D721Med (cell line): ENCODE measurements at regions not wholly inside any gene's neighbourhood (a gene's known extent, or its start where the extent isn't known, plus 50 kb on each side); places are given as distances from the start of the nearest gene placed in this dataset.
"Not testable (repeated sequence)": the region's sequence is repeated elsewhere in the genome, so short reads cannot be mapped to it uniquely, and the experiment has no call there.

ENCODE experiments used
- DNase-seq: peaks from one replicate; pipeline ENCODE4 v3.0.0; 2011; ENCODE audit warnings: low spot score; ENCODE audit not compliant: insufficient read length
- FAIRE-seq: peaks from 2 replicates; lab custom pipeline; 2011; peaks lifted over from hg19 to GRCh38; lab: Jason Lieb, UNC
- TF ChIP-seq, protein P1 (sequence below): IDR thresholded peaks from 2 replicates; pipeline ENCODE4 v1.5.1; 2012; ENCODE audit warnings: mild to moderate bottlenecking, control low read depth; ENCODE audit not compliant: insufficient read depth; ENCODE audit errors: missing control alignments

DNA sequence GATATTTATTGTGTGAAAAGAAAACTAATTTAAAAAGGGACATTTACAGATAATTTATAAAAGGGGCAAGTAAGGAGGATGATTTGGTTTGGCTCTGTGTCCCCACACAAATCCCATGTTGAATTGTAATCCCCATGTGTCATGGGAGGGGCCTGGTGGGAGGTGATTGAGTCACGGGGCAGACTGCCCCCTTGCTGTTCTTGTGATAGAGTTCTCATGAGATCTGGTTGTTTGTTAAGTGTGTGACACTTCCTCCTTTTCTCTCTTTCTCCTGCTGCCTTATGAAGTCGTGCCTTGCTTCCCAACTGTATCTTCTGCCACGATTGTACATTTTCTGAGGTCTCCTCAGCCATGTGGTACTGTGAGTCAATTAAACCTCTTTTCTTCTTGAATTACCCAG, 171.0 kb upstream of the SEMA3E start:
- TF ChIP-seq, protein P1, sequence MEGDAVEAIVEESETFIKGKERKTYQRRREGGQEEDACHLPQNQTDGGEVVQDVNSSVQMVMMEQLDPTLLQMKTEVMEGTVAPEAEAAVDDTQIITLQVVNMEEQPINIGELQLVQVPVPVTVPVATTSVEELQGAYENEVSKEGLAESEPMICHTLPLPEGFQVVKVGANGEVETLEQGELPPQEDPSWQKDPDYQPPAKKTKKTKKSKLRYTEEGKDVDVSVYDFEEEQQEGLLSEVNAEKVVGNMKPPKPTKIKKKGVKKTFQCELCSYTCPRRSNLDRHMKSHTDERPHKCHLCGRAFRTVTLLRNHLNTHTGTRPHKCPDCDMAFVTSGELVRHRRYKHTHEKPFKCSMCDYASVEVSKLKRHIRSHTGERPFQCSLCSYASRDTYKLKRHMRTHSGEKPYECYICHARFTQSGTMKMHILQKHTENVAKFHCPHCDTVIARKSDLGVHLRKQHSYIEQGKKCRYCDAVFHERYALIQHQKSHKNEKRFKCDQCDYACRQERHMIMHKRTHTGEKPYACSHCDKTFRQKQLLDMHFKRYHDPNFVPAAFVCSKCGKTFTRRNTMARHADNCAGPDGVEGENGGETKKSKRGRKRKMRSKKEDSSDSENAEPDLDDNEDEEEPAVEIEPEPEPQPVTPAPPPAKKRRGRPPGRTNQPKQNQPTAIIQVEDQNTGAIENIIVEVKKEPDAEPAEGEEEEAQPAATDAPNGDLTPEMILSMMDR = no peak
- FAIRE-seq = no peak
- DNase-seq = no peak

DNA sequence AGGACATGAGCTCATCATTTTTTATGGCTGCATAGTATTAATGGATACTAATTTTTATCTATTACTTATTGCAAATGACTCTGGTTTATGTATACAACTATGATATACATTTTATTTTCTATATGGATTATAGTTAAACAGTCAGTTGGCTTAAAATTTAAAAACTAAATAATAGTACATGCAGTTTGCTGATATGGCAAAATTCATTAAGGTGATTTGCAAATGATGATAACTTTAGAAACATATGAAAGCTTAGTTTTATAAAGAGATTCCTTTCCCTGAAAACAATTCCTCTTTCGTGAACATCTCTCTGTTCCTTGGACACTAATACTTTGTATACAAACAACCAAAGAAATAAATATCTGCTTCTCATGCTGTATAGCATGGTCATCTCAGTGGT, 165.5 kb upstream of the SEMA3E start:
- TF ChIP-seq, protein P1 = no peak
- DNase-seq = no peak
- no peak for FAIRE-seq

DNA sequence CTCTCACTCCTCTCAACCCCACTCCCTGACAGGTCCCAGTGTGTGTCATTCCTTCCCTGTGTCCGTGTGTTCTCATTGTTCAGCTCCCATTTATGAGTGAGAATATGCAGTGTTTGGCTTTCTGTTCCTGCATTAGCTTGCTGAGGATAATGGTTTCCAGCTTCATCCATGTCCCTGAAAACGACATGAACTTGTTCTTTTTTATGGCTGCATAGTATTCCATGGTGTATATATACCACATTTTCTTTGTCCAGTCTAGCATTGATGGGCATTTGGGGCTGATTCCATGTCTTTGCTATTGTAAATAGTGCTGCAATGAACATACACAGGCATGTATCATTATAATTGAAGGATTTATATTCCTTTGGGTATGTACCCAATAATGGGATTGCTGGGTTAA, 163.6 kb upstream of the SEMA3E start:
- DNase-seq, FAIRE-seq: not testable (repeated sequence)

DNA sequence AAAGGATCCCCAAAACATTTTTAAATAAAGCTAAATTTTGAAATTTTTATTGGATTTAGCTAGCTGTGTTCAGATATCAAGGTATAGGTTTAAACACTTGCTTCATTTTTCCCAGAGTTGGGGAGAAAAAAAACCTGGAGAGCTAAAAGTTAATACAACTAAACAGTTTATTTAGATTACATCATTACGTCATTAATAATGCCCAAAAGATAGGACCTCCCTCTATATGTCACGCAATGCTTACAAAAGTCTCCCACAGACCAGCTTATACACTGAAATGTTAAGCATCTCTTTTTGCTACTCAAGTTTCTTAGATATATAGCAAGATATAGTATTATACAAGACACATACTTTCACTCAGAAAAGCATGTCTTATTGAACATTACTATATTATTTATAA, 160.0 kb upstream of the SEMA3E start:
- TF ChIP-seq, protein P1 = no peak
- DNase-seq (no peak), FAIRE-seq (no peak)

DNA sequence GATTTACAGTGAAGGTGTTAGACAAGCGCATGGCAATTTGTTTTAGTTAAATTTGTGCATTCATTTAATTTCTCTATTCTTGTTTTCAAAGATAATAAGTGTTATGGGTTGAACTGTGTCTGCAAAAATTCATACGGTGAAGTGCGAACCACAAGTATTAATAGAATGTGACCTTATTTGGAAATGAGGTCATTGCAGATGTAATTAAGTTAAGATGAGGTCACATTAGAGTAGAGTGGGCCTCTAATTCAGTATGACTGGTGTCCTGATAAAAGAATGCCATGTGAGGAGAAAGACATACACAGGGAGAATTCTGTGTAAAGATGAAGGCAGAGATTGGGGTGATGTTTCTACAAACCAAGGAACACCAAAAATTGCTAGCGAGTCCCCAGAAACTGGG, 158.8 kb upstream of the SEMA3E start:
- DNase-seq (no peak), FAIRE-seq (no peak)
- TF ChIP-seq, protein P1 = no peak

DNA sequence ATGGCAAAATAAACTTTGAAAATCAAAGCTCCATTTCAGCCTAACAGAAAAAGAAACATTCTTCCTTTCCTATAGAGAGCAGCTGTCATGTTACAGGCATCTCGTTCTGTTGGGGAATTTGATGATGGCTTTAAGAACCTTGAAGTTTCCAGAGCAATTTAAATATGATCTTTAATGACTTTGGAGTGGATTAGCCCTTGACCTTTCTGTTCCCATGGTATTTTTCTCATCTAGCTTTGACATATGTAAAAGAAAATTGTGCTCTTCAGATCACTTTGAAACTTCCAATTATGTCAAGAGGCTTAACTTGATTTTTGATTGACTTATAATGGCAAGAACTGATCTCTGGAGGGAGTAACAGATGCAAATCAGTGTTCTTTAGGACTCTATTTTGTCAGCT, 157.6 kb upstream of the SEMA3E start:
- DNase-seq = no peak
- TF ChIP-seq, protein P1 = no peak
- FAIRE-seq = no peak

DNA sequence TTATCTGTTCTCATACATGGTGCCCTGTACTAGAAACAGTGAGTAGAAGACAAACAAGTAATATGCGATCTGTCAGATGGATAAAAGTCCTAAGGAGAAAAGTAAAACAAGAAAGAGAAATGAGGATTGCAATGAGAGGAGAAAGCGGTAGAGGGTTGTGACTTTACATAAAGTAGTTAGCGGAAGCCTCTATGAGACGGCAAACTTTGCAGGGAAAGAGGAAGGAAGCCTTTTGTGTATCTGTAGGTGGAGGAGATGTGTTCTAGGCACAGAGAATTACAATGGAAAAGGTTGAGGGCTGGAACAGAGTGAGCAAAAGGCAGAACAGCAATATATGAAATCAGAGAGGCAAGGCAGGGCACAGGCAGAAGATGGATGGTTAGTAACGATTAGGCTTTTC, 150.4 kb upstream of the SEMA3E start:
- DNase-seq (no peak), FAIRE-seq (no peak)
- TF ChIP-seq, protein P1 = no peak

DNA sequence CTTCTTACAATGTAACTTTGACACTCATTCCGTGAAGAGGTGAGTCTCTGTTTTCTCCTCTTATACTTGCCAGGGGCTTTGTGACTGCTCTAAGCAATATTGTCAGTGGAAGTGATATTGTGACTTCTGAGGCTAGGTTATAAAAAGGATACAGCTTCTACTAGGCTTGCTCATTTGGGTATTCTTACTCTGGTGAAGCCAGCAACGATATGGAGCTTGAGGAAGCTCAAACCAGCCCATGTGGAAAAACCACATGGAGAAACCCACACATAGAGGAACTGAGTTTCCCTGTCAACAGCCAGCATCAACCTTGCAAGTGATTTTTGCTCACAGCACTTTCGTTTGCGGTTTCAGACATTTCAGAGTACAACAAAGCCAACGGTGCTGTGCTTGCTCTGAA, 149.6 kb upstream of the SEMA3E start:
- FAIRE-seq = no peak

More for the DNA sequence above, 149.6 kb upstream of the SEMA3E start:
- no peak for DNase-seq
- TF ChIP-seq, protein P1 = no peak
